ENCODE measurements at regions not wholly inside any gene's neighbourhood (a gene's known extent, or its start where the extent isn't known, plus 50 kb on each side); places are given as distances from the start of the nearest gene placed in this dataset.

DNA sequence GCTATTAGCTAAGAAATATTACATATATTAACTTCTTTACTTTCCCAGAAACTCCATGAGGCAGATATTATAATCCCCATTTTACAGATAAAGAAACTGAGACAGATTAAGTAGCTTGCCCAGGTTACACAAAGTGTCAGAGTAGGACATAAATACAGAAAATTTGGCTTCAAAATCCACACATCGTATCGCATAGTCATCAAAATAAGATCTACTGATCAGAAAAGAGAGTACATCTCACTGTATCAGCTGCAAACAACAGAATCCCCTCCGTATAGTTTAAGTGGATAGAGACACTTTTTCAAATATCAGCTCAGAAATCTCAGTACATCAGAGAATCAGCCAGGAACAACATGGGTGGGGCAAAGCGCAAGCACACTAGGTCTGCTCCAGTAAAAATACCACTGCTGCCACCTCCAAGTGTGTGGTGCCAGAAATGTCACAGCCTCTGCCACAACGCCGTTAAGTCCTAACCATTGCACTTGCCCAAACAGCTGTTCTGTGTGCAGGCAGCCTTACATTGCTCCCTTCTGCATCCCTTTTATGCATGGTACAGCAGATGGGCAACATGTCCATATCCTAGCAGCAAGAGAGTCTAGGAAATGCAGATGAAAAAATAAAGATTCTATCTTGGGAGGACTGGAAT lies 204.8 kb downstream of the KLF12 start:
- DNase-seq, result no peak

DNA sequence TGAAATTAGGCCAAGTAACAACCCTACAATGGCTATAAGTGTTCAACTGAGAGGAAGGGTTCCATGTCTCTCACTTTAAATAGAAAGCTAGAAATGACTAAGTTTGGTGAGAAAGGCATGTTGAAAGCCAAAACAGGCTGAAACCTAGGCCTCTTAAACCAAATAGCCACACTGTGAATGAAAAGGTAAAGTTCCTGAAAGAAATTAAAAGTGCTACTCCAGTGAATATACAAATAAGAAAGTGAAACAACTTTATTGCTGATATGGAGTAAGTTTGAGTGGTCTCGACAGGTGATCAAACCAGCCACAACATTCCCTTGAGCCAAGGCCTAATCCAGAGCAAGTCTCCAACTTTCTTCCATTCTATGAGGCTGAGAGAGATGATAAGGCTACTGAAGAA lies 209.6 kb downstream of the KLF12 start:
- DNase-seq, result no peak

DNA sequence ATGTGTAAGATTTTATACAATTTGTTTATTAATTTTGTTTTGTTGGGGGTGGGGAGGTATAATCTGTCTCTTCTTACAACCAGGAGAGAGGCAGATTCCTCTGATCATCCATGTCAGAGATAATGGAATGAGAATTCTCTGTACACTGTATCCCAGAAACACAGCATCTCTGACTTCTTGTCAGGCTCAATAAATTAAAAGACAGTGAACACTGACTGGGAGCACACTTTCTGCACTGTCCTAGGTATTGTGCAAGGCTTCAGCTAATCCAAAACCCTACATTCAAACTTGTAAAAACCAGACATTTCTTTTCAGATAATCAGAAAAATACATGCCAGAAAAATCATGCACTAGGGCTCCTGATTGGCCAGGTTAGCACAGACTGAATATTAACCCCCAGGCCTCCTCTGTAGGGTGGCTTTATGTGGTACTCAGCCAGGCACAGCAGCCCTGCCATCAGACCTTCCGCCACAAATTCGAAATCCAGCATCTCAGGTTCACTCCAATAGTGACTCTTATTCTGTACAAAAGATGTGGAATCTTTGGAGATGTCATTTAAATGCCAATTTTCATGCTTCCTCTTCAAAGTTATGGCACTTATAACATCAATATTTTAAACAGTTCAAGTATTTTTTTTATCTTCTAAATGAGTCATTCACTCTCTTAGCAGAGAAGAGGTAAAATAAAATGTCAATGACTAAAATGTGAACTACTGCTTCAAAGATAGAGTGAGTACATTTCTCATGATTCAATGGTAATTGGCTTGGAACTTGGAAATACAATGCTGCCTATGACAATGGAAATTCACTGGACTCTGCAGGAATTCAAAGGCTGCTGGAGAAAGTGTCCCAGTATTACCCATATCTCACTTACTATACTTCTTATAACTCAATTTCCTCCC lies 211.5 kb downstream of the KLF12 start:
- no peak for DNase-seq

DNA sequence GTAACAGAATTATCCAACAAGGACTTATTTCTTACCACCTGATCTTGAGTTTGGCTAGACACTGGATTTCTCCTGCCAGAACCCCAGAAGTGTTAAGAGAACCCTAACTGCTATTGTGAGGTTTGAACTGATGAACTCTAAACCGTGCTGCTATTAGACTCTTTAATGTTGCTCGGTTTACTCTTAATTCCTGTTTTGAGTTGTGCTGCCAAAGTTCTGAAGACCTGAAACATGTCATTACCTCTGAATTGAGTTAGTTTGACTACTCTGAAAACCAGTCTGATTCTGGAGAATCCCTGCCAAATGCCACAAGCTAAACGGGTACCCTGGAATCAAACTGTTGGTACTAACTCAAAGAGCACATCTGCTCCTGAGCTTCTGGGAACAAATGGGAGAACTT lies 215.5 kb downstream of the KLF12 start:
- DNase-seq, result no peak

DNA sequence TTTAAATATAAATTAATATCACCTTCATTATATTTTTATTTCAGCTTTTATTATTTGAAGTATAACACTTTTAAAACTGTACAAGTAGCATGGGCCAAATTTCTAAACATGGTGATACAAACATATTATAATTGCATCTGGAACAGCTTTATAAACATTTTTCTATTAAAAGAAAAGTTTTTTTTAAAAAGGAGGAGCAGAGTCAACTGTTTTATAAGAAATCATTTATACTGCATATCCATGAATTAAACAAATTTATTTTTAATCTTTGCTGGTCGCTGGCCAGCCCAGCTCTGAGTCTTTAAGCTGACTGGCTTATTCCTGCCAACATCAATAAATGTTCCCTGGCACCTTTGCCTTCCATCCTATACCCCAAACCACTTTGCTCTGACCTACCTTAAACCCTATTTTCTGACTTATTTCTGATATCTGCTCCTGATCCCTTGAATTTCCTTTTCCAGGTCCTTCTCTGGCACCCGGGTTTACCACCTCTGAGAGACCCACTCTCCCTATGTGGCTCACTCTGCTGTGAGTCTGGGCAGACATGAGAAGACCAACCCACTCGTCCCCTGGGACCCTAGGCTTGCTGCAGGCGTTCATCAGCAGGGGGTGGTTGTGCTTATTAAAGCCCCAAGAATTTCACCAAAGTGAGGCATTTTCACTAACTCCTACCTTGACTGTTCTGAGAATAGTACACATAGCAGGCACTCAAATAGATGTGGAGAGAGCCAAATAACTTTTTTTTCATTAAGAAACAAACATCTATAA lies 220.3 kb downstream of the KLF12 start:
- DNase-seq, result no peak

DNA sequence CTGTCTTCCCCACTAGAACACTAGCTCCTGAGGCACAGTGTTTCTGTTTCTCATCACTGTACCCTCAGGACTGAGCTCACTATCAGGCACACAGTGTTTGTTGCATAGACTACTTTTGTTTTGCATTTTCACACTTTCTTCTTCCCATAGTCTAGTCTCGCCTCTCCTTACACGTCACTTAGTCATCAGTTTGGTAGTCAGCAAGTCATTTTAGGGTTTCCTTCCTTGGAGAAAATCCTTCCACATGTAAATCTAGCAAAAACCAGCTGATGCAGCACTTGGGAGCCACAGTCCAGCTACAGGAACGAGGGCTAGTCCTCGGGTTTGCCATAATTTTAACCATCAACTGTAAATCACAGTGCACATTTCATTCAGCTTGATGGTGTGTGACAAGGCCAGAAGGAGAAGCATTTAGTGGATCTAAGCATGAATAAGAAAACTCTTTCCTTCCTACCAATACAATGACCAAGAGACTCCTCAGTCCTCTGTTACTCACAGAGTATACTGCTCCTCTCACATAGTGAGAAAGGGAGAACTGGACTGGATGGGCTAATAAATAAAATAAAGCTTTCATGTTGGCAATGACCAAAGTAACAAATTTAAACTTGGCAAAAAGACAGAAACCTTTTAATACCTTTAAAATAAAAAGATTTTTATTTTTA lies 221.0 kb downstream of the KLF12 start:
- no peak for DNase-seq

DNA sequence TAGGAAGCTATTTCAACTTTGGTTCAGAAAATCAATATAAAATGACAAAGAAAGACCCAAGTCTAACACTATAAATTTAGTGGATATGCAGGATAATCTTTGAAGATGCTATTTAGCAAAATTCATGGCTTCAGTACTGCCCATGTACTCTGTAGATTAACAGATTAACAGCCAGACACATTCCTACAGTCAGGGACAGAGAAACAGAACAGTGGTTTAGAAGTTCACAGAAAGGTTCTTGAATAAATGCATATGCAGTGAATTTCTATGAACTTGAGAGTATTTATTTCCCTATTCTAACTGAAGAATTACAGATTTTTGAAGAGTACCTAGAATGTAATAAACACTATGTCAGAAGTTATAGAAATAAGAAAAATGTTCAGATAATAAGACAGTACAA lies 222.8 kb downstream of the KLF12 start:
- no peak for DNase-seq

DNA sequence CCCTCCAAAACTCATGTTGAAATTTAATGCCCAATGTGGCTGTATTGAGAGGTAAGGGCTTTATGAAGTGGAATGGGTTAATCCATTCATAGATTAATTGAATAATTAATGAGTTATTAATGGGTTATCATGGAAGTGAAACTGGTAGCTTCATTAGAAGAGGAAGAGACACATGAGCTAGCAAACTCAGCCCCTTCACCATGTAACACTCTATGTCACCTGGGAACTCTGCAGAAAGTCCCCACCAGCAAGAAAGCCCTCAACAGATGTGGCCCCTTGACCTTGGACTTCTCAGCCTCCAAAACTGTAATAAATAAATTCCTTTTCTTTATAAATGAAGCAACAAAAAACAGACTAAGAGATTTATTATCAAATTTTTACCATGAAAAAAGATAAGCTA lies 223.5 kb downstream of the KLF12 start:
- DNase-seq, result no peak

DNA sequence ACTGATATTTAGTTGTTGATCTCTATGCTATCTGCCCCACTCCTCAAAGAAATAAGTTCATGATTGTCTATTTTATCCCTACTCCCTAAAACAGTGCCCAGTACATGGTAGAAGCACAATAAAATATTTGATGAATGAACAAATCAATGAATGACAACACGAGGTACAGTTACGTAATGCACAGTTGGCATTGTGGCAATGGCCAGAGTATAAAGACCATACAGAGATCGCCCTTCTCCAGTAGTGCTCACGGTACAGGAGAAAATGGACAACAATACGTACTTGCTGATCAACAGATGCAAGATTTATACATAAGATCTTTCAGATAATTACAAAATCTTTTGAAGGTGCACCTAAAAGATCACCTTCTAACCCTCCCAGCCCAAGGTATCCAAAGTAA lies 225.4 kb downstream of the KLF12 start:
- DNase-seq, result no peak

DNA sequence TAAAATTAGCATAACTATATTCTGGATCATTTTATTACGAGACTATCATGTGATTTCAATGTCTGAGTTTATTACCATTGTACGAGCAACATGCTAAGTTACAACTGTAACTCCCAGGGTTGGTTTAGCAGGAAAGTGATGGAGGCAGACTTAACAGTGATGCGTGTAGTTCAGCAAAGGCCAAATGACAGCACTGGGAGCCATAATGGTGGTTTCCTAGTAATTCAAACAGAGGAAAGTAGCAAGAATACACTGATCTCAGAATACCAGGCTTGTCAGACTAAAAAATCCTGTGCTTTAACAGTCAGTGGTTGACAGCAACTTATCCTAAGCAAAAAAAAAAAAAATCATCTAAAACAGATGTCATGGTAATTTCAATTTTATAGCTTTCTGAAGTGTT lies 229.6 kb downstream of the KLF12 start:
- DNase-seq, result no peak

DNA sequence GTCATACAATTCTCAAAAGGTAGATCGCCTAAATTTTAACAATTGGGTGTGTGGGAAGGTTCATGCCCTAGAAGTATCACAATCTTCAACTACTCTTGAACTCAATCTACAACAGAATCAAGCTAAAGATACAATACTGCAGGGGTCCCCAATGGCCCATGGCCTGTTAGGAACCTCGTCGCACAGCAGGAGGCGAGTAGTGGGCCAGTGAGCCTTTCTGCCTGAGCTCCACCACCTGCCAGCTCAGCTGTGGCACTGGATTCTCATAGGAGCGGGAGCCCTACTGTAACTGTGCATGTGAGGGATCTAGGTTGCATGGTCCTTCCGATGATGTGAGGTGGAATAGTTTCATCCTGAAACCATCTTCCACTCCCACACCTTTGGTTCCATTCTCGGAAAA lies 230.6 kb downstream of the KLF12 start:
- no peak for DNase-seq

DNA sequence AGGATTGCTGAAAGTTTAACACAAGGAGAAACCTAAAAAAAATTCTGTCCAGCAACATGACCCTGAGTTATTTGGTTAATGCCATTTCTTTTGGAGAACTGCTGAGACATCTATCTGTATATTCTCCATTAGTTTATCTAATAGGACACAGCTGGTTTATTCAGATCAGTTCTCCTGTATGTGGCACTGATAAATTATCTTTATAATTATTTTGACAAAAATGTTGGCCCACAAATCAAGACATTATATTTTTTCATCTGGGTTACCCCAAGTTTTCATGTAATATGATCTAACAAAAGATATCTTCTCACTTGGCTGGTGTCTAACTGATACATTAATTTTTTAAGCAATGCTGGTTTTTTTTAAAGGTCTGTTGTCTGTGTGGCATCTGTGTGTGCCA lies 231.4 kb downstream of the KLF12 start:
- DNase-seq, result no peak

DNA sequence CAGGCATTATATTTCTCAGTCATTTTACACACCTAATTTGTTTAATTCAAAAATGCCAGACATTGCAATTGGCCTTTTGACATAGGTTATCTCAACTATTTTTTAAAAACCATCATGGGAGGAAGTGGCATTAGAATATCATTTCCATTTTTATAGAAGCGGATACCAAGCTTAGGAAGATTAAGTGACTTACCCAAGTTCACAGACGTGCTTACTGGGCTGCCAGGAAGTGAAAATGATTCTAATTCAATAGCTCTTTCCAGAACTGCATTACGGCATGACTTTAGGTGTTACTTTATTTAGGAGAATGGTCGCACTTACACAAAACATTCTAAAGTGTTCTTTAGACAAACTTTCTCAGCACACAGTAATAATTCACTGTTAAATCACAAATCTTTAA lies 231.9 kb downstream of the KLF12 start:
- DNase-seq, result no peak

DNA sequence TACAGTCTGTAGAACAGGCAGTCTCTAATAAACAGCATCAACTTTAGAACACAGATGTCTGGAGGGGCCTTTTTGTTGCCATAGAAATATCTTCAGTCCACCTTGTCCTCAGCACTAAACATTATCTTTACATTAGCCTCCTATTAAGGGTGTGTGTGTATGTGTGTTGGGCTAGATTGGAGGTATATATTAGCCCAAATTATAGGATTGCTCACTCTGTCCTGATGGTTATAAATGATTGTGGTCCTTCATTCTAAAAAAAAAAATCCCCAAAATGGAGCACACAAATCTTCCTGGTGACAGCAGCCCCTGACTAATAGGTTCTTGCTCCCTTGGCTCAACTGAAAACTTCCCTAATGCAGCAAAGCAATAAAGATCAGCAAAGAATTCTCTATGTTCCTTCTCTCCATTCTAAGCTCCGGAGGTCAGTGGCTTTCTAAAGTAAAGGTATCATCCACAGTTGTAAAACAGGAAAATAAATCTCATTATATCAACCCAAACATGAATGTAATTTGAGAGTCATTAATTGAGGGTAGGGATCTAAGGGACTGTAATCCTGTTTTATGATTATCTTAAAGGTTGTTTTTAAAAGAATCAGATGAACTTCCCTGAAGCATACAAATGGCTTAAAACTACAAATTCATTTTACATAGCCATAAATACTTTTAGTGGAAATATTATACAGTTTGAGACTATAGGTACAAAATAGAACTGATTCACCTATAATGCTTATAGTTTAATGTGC lies 232.7 kb downstream of the KLF12 start:
- DNase-seq, result no peak

DNA sequence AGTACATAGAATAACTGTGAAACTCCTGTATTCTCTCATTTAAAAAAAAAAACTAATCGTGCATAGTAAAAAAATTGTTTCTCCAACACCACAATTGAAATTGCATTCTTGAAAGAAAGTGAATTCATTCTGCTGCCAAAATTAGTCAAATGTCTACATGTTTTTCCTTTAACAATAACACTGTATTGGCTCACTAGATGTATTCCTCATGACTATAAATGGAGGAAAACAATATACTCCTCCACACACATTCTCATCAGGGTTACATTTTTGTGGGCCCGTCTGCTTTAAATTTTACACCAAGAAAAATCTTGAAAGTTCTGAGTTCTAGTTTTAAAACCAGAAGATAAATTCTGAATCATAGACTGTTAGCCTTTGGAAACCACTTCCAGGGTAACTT lies 233.6 kb downstream of the KLF12 start:
- no peak for DNase-seq

DNA sequence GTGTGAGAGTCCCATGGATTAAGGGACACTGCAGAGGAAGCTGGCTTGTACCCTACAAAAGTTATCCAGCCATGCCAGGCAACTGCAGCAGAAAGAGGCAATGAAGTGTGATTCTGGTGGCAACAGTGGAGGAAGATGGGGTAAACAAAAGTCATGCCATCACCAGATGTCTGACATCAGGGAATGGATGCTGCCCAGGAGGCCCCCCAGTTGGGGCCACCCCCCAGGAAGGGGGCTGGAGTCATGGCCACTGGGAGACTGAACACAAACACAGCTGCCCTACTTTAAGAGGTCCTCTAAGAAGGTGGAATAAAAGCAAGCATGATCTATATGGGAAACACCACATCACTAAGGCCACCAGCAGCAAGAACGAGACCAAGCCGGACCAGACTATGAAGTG lies 235.3 kb downstream of the KLF12 start:
- no peak for DNase-seq

DNA sequence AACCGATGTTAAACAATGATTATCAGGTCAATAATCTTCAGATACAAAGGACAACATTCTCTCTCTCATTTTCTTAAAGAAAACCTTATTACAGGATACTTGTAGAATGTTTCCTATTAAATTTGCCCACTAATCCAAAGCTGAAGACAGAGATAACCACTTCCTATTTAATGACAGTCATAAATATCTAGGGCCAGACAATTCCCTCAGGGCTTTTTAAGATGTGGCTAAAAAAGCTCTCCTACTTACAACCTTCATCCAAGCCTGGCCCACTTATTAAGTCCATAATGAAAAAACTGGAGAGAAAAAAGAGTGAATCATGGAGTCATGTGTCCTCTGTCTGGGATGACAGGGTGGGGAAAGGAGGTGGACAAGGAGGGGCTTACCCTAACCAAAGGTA lies 235.9 kb downstream of the KLF12 start:
- no peak for DNase-seq

DNA sequence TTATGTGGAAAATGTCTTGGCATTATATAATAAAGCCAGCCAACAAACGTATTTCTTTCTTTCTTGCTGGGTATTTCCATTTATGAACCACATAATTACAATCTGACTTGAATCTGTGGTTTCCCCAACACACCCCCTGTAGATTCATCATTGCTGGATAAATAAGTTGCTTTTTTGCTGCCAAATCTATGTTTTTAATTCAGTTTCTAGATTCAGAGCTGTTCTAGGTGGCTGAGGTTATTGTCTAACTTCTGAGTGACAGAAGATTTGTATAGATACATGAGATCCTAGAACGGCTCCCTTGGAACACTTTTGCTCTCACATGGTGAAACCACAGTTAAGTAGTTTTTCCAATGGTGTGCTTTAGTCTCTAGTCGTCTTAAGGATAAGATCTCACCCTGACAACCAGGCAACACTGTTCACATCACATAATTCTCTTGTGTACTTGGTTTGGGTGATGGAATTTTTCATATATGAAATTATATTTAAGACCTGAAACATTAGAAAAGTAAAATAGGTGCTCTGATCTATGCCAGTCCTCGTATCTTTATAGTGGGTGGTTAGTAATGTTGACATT lies 239.1 kb downstream of the KLF12 start:
- DNase-seq, result no peak

DNA sequence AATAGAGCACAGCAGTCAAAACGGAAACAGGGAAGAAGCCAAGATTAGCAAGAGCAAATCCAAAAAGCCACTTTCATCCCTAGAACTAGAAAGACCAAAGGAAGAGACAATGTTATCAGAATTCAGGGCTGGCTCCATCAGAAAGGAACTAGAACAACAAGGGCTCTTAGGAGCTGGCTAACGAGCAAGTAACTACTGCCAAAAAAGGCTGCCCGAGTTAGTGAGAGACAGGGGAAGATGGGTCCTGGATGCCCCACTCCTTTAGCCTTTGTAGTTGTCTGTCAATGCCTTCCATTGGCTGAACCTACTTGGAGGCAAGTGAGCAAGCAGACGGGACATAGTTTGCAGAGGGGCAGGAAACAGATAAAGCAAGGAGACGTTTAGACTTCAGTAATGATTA lies 240.4 kb downstream of the KLF12 start:
- DNase-seq, result no peak

DNA sequence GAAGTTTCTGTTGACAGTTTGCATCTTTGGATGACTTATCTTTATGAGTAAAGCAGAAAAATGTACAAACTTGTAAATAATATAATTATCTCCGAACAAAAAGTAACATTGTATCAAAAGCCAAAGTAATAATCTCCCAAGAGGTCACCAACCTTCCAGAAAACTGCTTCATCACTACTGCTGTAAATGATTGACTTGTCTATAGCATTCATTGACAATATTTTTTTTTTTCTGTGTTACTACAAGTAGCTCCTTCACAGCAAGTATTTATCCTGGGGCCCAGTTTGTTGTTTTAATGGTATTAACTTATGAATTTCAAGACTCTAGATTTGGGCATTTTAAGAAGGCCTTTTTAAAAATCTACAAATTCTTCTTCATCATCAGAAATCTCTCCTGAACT lies 242.4 kb downstream of the KLF12 start:
- no peak for DNase-seq

DNA sequence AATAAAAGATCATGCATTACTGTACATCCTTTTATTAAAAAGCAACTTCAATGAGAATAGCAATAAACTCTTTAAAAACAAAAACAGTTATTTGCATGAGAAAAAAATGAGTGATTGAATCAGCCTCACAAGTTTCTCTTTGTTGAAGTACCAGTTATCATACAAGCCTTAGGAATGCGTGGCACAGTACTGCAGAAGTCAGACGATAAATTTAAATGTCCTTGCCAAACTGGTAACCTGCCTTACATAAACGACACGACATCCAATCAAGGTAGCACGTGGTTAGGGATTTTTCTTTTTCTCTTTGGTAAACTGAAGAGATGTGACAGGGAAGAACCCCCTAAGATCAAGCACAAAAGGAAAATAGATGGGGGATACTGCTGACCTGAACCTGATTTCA lies 251.0 kb downstream of the KLF12 start:
- DNase-seq, result no peak

DNA sequence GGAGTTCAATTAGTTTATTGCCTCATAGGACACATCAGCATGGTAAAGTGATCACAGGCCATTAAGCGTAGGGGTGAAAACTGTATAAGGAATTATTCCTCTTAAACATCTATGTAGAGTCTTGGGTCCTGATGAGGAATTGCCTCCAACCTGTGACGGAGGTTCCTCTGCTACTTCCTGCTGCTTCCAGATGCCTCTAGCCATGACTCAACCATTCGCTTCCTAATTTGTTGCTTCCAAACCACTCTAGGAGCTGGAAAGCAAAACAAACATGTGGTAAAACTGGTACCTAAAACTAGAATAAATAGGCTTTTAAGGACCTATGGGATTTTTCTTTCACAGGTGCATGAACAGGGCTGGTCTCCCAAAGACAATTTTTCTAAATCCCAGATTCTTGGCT lies 253.8 kb downstream of the KLF12 start:
- DNase-seq, result no peak

All from stimulated activated naive CD4-positive, alpha-beta T cell treated with Interleukin-2 at 50 U/mL for 16 hours (primary cell).